ENCODE measurements at regions not wholly inside any gene's neighbourhood (a gene's known extent, or its start where the extent isn't known, plus 50 kb on each side); places are given as distances from the start of the nearest gene placed in this dataset.
"Not testable (repeated sequence)": the region's sequence is repeated elsewhere in the genome, so short reads cannot be mapped to it uniquely, and the experiment has no call there.

- no peaks in the 10 kb centered on the region for H3K4me1 Mint-ChIP-seq
- H3K9me3 Mint-ChIP-seq, result peaks cover 8% of the 10 kb centered on the region
- intact Hi-C loops (cut with micrococcal nuclease), result no loop called here
- no peak for TF ChIP-seq CTCF (IDR thresholded peaks at IDR 0.05)
- no peaks in the 10 kb centered on the region for H3K36me3 Mint-ChIP-seq (ENCODE audit: low read depth)
- POLR2A ChIA-PET, result no interaction called here
- DNase-seq, result no peak
- no peak overlapping the region for H3K27ac Mint-ChIP-seq
- H3K27me3 Mint-ChIP-seq, result no peaks in the 10 kb centered on the region
- CTCF ChIA-PET, result no interaction called here
- H3K4me3 Mint-ChIP-seq, result no peak overlapping the region
- no peak for ATAC-seq (ENCODE audit: low read depth)
These were observed 87.2 kb upstream of the DIO2 start for GRCh38 chr14:80298491-80299017.

- DNase-seq, result no peak
- intact Hi-C loops (cut with micrococcal nuclease), result no loop called here
- ChIA-PET POLR2A (no interaction called here), CTCF (no interaction called here)
- no peaks in the 10 kb centered on the region for H3K36me3 Mint-ChIP-seq (ENCODE audit: low read depth)
- H3K4me1 Mint-ChIP-seq, result no peaks in the 10 kb centered on the region
- H3K27ac Mint-ChIP-seq, result no peak overlapping the region
- no peak for TF ChIP-seq CTCF (IDR thresholded peaks at IDR 0.05)
- H3K27me3 Mint-ChIP-seq, result no peaks in the 10 kb centered on the region
- no peak for ATAC-seq (ENCODE audit: low read depth)
- H3K4me3 Mint-ChIP-seq, result no peak overlapping the region
- no peaks in the 10 kb centered on the region for H3K9me3 Mint-ChIP-seq
These were observed 79.8 kb upstream of the DIO2 start for GRCh38 chr14:80291101-80291500.

- DNase-seq; H3K27me3 Mint-ChIP-seq; H3K9me3 Mint-ChIP-seq; H3K27ac Mint-ChIP-seq; POLR2A ChIA-PET; CTCF ChIA-PET; intact Hi-C loops (cut with micrococcal nuclease); H3K4me1 Mint-ChIP-seq; ATAC-seq (ENCODE audit: low read depth); H3K36me3 Mint-ChIP-seq (ENCODE audit: low read depth); H3K4me3 Mint-ChIP-seq: not testable (repeated sequence)
These were observed 75.4 kb upstream of the DIO2 start for GRCh38 chr14:80286744-80287143.

GRCh38 chr14:80278293-80279023 is 67.2 kb upstream of the DIO2 start:
- ChIA-PET CTCF (no interaction called here), POLR2A (no interaction called here)
- ATAC-seq (ENCODE audit: low read depth) (no peak), DNase-seq (no peak)
- no peaks in the 10 kb centered on the region for H3K27me3 Mint-ChIP-seq
- peaks cover 1% of the 10 kb centered on the region for H3K9me3 Mint-ChIP-seq
- H3K4me1 Mint-ChIP-seq, result no peaks in the 10 kb centered on the region
- no peak for TF ChIP-seq CTCF (IDR thresholded peaks at IDR 0.05)
- intact Hi-C loops (cut with micrococcal nuclease), result no loop called here
- H3K27ac Mint-ChIP-seq, result no peak overlapping the region
- no peak overlapping the region for H3K4me3 Mint-ChIP-seq
- H3K36me3 Mint-ChIP-seq (ENCODE audit: low read depth), result no peaks in the 10 kb centered on the region

- intact Hi-C loops (cut with micrococcal nuclease), result no loop called here
- ChIA-PET POLR2A (no interaction called here), CTCF (no interaction called here)
- ATAC-seq (ENCODE audit: low read depth) (no peak), DNase-seq (no peak)
- H3K9me3 Mint-ChIP-seq, result no peaks in the 10 kb centered on the region
- H3K27ac Mint-ChIP-seq, result no peak overlapping the region
- no peaks in the 10 kb centered on the region for H3K36me3 Mint-ChIP-seq (ENCODE audit: low read depth)
- H3K4me1 Mint-ChIP-seq, result no peaks in the 10 kb centered on the region
- TF ChIP-seq CTCF (IDR thresholded peaks at IDR 0.05), result no peak
- H3K4me3 Mint-ChIP-seq, result no peak overlapping the region
- H3K27me3 Mint-ChIP-seq, result no peaks in the 10 kb centered on the region
These were observed 64.0 kb upstream of the DIO2 start for GRCh38 chr14:80275208-80275850.

- ATAC-seq (ENCODE audit: low read depth); CTCF ChIA-PET; DNase-seq; POLR2A ChIA-PET; H3K4me3 Mint-ChIP-seq; intact Hi-C loops (cut with micrococcal nuclease); H3K4me1 Mint-ChIP-seq; H3K27ac Mint-ChIP-seq; H3K27me3 Mint-ChIP-seq; H3K9me3 Mint-ChIP-seq; H3K36me3 Mint-ChIP-seq (ENCODE audit: low read depth): not testable (repeated sequence)
These were observed 63.0 kb upstream of the DIO2 start for GRCh38 chr14:80274310-80274709.

Measured in activated B cell treated with CpG ODN at 0.5 μM for 24 hours (primary cell).